ENCODE measurements at regions not wholly inside any gene's neighbourhood (a gene's known extent, or its start where the extent isn't known, plus 50 kb on each side); places are given as distances from the start of the nearest gene placed in this dataset.

DNA sequence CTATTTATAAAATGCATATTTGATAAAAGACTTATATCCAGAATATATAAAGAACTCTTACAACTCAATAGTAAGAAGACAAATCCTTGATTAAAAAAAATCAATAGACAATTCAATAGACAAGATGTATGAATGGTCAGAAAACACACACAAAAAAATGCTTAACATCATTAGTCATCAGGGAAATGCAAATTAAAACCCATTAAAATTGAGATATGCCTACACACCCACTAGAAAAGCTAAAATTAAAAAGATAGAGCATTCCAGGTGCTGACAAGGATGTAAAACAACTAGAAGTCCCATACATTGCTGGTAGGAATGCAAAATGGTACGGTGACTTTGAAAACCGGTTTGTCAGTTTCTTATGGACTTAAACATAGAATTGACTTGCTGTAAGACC is 127.1 kb downstream of the TFAP2B start:
- TF ChIP-seq, protein P1, sequence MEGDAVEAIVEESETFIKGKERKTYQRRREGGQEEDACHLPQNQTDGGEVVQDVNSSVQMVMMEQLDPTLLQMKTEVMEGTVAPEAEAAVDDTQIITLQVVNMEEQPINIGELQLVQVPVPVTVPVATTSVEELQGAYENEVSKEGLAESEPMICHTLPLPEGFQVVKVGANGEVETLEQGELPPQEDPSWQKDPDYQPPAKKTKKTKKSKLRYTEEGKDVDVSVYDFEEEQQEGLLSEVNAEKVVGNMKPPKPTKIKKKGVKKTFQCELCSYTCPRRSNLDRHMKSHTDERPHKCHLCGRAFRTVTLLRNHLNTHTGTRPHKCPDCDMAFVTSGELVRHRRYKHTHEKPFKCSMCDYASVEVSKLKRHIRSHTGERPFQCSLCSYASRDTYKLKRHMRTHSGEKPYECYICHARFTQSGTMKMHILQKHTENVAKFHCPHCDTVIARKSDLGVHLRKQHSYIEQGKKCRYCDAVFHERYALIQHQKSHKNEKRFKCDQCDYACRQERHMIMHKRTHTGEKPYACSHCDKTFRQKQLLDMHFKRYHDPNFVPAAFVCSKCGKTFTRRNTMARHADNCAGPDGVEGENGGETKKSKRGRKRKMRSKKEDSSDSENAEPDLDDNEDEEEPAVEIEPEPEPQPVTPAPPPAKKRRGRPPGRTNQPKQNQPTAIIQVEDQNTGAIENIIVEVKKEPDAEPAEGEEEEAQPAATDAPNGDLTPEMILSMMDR (IDR thresholded peaks at IDR 0.05) = no peak
- Mint-ChIP-seq H3K4me1 (ENCODE audit: low read depth) (no peaks in the 10 kb centered on the region), H3K9me3 (ENCODE audit: low read depth) (no peaks in the 10 kb centered on the region), H3K36me3 (ENCODE audit: low read depth) (no peaks in the 10 kb centered on the region), H3K4me3 (ENCODE audit: unreplicated experiment) (no peak overlapping the region), H3K27ac (ENCODE audit: unreplicated experiment) (no peak overlapping the region), H3K27me3 (ENCODE audit: low read depth) (no peaks in the 10 kb centered on the region)
- no peak for DNase-seq (ENCODE audit: low spot score)

DNA sequence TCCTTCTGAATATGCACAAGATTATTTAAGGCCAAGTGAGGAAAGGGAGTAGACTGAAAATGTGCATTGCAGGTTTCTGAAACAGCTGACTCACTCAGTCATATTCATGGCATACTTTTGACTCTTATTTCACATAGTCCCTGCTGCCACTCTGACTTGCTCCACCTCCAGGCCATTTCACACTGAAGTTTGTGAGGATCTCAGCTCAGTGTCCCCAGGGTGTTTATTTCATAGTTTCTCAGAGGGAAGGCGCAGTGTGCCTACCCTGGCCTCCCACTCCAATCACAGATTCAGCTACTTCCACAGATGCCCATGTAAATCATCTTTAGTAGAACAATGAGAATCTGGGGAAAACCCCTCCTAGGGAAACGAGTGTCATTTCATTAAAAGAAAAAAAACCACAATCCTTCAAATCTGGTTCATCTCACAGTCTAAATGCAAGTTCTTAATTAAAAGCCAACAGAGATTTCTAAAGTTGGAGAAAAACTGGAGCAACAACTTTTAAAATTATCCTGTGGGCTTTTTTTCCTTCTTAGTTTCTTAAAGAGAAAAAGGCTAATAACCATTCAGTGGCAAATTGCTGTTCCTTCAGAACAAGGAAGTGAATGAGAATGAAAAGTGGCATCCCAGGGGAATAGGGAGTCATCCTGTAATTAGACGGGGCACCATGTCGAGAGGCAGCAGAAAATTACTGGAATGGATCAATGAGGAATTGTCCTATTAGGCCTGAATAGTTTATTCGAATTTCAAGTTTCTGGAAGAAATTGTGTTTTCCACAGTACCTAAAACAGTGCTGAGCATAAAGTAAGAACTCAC is 133.6 kb downstream of the TFAP2B start:
- Mint-ChIP-seq H3K36me3 (ENCODE audit: low read depth) (no peaks in the 10 kb centered on the region), H3K4me1 (ENCODE audit: low read depth) (peaks cover 16% of the 10 kb centered on the region), H3K27me3 (ENCODE audit: low read depth) (no peaks in the 10 kb centered on the region), H3K4me3 (ENCODE audit: unreplicated experiment) (no peak overlapping the region), H3K9me3 (ENCODE audit: low read depth) (no peaks in the 10 kb centered on the region), H3K27ac (ENCODE audit: unreplicated experiment) (peak overlapping the region; percentile 94)
- DNase-seq (ENCODE audit: low spot score) = no peak
- TF ChIP-seq, protein P1 (IDR thresholded peaks at IDR 0.05) = peak; percentile 65

DNA sequence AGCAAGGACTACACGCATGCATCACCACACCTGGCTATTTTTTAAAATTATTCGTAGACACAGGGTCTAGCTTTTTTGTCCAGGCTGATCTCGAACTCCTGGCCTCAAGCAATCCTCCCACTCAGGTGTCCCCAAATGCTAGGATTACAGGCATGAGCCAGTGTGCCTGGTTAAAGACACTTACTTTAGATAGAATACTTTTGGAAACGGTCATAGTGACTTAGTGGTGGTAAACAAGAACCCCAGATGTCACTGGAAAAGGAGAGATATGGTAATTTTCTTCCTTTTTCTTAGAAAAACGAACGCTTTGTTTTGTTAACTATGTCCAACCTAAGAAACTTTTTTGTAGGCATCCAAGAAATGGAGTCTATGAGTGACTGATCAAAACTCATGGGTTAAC is 137.3 kb downstream of the TFAP2B start:
- TF ChIP-seq, protein P1 (IDR thresholded peaks at IDR 0.05) = no peak
- H3K27me3 Mint-ChIP-seq (ENCODE audit: low read depth) = no peaks in the 10 kb centered on the region
- no peaks in the 10 kb centered on the region for H3K9me3 Mint-ChIP-seq (ENCODE audit: low read depth)
- H3K4me1 Mint-ChIP-seq (ENCODE audit: low read depth) = peaks cover 16% of the 10 kb centered on the region
- DNase-seq (ENCODE audit: low spot score) = no peak
- H3K4me3 Mint-ChIP-seq (ENCODE audit: unreplicated experiment) = no peak overlapping the region
- no peaks in the 10 kb centered on the region for H3K36me3 Mint-ChIP-seq (ENCODE audit: low read depth)
- no peak overlapping the region for H3K27ac Mint-ChIP-seq (ENCODE audit: unreplicated experiment)

- H3K36me3 Mint-ChIP-seq (ENCODE audit: low read depth) = no peaks in the 10 kb centered on the region
- no peaks in the 10 kb centered on the region for H3K27me3 Mint-ChIP-seq (ENCODE audit: low read depth)
- H3K4me3 Mint-ChIP-seq (ENCODE audit: unreplicated experiment) = no peak overlapping the region
- no peaks in the 10 kb centered on the region for H3K9me3 Mint-ChIP-seq (ENCODE audit: low read depth)
- TF ChIP-seq, protein P1 (IDR thresholded peaks at IDR 0.05) = no peak
- H3K27ac Mint-ChIP-seq (ENCODE audit: unreplicated experiment) = no peak overlapping the region
- DNase-seq (ENCODE audit: low spot score) = no peak
- H3K4me1 Mint-ChIP-seq (ENCODE audit: low read depth) = no peaks in the 10 kb centered on the region
Measured at GRCh38 chr6:50958148-50958697, 139.6 kb downstream of the TFAP2B start.

DNA sequence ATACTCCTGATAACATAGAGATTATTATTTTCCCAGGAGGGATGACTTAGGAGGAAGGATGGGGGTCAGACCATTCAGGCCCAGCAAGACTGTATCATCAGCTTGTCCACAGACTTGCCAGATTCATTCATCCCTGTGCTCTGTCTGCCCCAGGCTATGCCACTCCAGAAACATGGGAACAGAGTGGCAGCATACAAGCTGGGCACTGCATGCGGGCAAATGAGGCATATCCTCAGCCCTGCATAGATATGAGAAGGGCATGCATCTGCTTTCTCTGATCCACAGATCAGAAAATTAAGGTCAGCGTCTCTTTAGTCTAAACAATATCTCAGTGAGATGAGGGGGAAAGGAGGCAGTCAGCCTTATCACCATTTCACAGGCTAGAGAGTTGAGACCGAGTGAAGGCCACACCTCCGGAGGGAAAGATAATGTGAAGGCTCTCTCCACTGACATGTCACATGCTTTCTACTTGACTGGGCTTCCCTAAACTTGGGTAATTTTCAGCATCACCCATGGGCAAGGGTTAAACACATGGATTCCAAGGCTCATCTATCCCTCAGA is 140.5 kb downstream of the TFAP2B start:
- DNase-seq (ENCODE audit: low spot score) = no peak
- H3K4me1 Mint-ChIP-seq (ENCODE audit: low read depth) = no peaks in the 10 kb centered on the region
- TF ChIP-seq, protein P1 (IDR thresholded peaks at IDR 0.05) = no peak
- no peaks in the 10 kb centered on the region for H3K9me3 Mint-ChIP-seq (ENCODE audit: low read depth)
- H3K27ac Mint-ChIP-seq (ENCODE audit: unreplicated experiment) = no peak overlapping the region
- no peak overlapping the region for H3K4me3 Mint-ChIP-seq (ENCODE audit: unreplicated experiment)
- no peaks in the 10 kb centered on the region for H3K36me3 Mint-ChIP-seq (ENCODE audit: low read depth)
- H3K27me3 Mint-ChIP-seq (ENCODE audit: low read depth) = no peaks in the 10 kb centered on the region
